GM12892 (cell line): ENCODE measurements at regions not wholly inside any gene's neighbourhood (a gene's known extent, or its start where the extent isn't known, plus 50 kb on each side); places are given as distances from the start of the nearest gene placed in this dataset.

Experiments
- DNase-seq: peaks from one replicate; pipeline ENCODE4 v3.0.0; 2011; ENCODE audit not compliant: insufficient read length
- FAIRE-seq: peaks from 2 replicates; lab custom pipeline; 2011; peaks lifted over from hg19 to GRCh38; lab: Jason Lieb, UNC
- POLR2A ChIP-seq: IDR thresholded peaks from 2 replicates; pipeline ENCODE4 v1.6.1; 2011; ENCODE audit warnings: low read depth, low read length, control low read depth
- POLR2AphosphoS5 ChIP-seq: IDR thresholded peaks from 2 replicates; pipeline ENCODE4 v1.6.1; 2011; ENCODE audit warnings: low read depth, low read length, control low read depth
- TAF1 ChIP-seq: IDR thresholded peaks from 2 replicates; pipeline ENCODE4 v1.6.1; 2011; ENCODE audit warnings: low read depth, mild to moderate bottlenecking, control low read depth, low read length, borderline replicate concordance

DNA sequence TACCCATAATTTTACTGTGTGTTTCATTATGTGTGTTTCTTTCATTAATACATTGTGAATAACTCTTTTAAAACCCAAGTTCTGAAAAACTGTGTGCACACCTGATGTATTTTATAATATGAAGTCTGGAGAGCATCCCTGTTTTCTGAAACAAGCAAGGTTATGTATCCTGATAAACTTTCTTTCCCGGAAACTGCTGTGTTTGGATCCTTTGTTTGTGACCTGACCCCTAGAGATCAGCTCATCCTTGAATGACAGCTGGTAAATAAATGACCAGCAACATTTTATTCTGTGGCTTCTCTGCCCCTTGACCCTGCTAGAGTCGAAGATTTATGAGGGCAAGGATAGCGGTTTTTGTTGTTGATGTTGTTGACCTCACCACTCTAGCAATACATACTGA, 535.6 kb upstream of the ZFP42 start:
- no peak for DNase-seq
- TF ChIP-seq TAF1 = no peak
- TF ChIP-seq POLR2AphosphoS5 = no peak
- TF ChIP-seq POLR2A = no peak
- no peak for FAIRE-seq

DNA sequence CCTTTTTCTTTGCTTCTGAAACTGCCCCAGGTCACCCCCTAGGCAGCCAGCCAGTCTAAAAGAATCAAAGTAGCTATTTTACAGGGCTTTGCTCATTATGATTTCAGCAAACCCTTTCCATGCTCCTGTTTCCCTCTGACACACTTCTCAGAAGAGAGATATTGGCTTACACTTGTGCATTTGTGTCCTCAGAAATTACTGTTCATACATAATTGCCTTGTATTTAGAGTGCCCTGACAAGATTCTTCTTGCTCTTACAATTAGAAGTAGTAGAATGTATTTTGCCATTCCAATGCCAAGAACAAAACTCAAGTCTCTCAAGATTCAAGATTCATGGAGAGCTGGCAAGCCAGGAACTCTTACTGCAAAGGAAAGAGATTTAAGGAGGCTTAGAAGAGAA, 531.0 kb upstream of the ZFP42 start:
- TF ChIP-seq POLR2A (no peak), TAF1 (no peak), POLR2AphosphoS5 (no peak)
- FAIRE-seq (no peak), DNase-seq (no peak)

DNA sequence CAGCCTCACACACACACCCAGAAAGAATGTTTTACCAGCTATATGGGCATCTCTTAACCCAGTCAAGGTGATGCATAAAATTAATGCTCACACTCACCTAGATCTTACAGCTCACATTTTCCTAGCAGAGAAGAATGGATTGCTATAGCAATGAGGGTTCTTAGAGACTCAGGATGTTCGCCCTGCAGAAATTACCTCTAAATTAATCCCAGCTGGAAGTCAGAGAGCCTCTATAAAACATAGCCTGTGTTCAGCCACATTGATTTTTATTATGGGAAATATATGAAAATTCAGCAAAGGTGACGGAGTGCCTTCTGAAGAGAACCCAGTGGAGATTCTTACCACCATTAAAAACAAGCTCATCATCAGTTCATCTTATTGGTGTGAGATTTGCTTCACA, 528.3 kb upstream of the ZFP42 start:
- TF ChIP-seq TAF1 = no peak
- TF ChIP-seq POLR2AphosphoS5 = no peak
- no peak for TF ChIP-seq POLR2A
- DNase-seq (no peak), FAIRE-seq (no peak)

DNA sequence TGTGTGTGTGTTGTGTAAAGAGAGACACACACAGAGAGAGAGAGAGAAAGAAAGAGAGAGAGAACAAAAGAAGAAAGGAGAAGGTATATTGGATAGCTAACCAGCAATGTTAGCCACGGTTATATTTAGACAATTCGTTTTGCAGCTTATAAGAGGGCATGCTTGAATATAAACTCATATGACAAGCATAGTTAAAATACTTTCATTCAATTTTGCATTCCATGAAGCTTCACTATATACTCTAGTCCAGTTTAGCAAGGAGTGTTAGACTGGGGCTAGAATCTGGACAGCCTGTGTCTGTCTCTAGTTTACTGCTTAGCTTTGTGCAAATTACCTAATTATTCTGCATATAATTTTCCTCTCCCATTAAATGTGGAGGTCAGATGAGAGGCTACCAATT, 525.9 kb upstream of the ZFP42 start:
- no peak for DNase-seq
- FAIRE-seq = no peak
- TF ChIP-seq POLR2A (no peak), TAF1 (no peak), POLR2AphosphoS5 (no peak)

DNA sequence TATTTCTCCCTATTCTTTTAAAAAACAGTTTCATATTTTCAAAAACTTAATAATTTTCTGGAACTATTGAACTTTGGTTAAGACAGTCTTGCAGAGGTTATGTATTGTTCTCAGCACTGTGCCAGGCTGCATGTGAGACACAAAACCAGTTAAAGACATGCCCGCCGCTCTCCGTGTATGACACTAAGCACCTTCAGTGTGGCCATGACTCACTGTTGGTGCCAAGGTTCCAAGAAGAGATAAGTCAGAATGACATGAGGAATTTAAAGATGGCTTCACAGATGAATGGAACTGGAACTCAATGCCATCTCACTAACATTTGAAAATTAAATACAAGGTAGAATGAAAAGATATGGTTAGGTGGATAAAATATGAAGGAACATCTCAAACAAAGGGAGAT, 525.5 kb upstream of the ZFP42 start:
- no peak for FAIRE-seq
- no peak for TF ChIP-seq TAF1
- no peak for TF ChIP-seq POLR2A
- TF ChIP-seq POLR2AphosphoS5 = no peak
- DNase-seq = no peak

DNA sequence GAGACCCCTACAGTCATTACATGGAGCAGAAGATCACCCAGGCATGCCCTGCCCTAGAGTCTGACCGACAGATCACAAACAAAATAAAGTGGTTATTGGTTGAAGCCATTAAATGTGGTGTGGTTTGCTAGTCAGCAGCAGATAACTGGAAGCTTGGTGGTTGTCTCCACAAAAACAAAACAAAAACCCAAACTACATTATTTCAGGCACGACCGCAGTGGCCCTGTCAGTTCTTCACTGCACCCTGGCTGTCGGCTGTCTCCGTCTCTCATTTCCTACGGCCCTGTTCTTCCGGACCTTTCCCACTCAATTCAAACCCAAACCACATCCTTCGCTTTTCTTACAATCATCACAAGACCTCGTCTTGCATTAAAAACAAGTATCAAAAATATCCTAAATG, 521.3 kb upstream of the ZFP42 start:
- no peak for FAIRE-seq
- no peak for DNase-seq
- TF ChIP-seq POLR2AphosphoS5 (no peak), TAF1 (no peak), POLR2A (no peak)

DNA sequence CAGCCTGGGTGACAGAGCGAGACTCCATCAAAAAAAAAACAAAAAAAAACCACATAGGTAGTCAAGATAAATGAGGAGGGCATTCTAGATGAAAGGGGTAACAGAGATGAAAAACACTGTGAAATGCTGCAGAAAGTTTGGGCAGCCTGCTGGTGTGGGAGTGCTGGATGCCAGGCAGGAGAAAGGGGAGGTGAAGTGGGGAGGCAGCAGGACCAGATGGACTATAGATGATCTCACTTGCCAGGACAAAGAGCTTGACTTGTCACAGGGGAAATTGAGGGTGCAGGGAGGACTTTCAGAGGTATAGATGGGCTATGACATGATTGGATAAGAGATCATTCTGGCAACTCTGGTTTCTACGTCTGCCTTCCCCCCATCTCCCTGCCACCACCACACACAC, 519.7 kb upstream of the ZFP42 start:
- TF ChIP-seq POLR2AphosphoS5 (no peak), TAF1 (no peak)
- FAIRE-seq (no peak), DNase-seq (no peak)

DNA sequence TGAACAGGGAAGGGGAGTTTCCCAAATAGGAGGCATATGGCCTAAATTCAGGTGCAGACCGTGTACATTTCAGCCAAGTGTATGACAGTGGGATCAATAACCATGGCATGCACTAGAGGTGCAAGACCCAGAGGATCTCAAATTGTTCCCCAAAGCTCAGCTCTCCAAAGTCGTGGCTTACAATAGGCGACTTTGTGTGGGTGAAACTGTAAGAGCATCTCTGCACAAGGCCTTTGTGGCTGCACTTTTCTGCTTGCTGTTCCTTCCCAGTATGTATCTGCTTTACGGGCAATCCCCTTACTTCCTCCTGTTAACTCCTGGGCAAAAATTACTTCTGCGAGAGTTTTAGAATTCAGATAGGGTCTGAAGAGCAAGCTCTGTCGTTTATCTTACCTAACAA, 518.3 kb upstream of the ZFP42 start:
- no peak for DNase-seq
- TF ChIP-seq POLR2AphosphoS5 = no peak
- no peak for TF ChIP-seq TAF1
- TF ChIP-seq POLR2A = no peak
- FAIRE-seq = no peak

DNA sequence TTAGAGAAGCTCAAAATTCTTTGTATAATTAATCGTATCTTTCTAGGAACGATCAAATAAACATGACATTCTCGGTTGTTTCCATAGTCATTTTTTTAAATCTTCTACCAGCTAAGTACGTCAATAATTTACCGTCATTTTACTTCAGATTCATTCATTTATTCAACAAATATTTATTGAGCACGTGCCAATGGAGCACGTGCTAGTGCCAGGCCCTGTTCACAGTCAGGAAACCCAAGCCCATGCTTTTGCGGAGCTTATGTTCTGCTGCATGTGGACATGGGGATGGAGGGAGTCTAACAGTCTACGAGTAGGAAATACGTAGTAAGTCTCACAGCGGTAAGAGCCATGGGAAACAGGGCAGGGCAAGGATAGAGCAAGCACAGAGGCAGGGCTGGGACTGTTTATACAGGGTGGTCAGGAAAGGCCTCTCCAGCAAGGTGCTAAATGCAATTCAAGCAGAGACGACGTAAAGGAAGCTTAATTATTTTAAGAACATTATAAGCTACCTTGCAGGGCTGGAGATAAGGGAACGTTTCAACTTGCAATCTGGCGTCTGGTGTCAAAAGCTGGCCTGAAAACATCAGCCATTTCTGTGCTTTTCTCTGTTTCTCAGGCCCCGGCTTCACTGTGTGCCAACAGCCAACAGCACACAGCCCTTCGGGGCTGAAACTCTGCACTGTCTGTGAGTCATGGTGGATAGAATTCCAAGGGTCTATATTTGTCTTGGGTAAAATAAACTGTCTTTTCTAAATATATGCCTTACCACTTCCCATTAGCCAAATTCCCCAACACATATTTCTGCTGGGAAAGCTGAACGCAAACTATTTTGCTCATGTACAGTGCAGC, 517.1 kb upstream of the ZFP42 start:
- no peak for TF ChIP-seq TAF1
- FAIRE-seq (no peak), DNase-seq (no peak)

DNA sequence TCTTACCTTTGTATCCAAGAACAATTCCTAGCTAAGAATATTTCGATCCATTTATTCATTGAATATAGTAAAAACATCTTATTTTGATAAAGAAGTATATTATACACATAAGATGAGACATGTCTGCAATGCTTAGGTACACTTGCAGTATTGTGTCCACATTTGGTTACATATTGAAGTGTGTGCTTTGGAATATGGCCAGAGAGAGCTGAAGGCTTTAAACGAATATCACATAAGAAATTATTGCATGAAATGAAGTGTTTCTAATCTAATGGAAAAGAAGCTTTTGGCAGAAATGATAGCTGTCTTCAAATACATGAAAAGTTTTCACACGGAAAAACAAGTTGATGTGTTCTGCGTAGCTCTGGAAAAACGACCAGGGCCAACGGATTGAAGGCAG, 516.1 kb upstream of the ZFP42 start:
- DNase-seq (no peak), FAIRE-seq (no peak)
- no peak for TF ChIP-seq POLR2A
- no peak for TF ChIP-seq POLR2AphosphoS5
- TF ChIP-seq TAF1 = no peak

DNA sequence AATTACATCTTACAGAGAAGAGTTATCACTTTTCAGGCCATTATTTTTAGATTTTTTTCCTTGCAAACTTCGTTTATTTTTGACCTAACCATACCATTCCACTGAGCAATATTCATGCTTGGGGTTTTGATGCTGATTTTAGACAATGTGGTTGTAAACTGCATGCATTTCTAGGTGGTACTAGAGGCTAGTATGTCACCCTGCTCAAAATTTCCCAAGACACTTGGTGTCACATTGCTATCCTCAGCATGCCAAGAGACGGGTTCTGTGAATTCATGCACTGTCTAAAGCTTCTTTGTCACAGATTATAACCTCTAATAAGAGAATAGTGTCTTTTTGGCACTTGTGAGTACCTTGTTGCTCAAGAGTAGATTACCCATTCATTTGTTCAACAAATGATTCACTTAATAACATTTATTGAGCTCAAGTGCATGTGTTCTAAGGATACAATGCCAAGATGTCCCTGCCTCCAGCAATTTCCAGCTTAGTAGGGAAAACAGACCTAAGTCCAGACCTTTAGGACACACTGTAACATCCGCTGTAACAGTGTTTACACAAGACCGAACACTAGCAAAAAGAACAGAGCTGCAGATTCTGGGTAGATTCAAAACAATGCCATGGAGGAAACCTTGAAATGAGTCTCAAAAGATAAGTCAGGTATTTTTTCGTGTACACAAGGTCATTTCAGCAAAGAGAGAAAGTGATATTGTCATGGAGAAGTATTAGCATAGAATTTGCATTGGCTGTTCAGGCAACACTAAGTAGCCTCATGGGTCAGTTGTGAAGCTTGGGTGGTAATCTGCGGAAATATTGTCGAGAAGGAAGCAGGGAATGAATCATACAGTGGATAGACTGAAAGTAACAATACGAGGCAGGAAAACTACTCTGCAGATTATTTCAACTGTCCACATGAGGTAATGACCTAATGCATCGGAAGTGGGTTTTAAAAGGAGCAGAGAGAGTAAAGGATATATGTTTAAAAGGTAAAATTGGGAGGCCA, 515.1 kb upstream of the ZFP42 start:
- DNase-seq = no peak
- FAIRE-seq = no peak
- TF ChIP-seq TAF1 (no peak), POLR2A (no peak), POLR2AphosphoS5 (no peak)

DNA sequence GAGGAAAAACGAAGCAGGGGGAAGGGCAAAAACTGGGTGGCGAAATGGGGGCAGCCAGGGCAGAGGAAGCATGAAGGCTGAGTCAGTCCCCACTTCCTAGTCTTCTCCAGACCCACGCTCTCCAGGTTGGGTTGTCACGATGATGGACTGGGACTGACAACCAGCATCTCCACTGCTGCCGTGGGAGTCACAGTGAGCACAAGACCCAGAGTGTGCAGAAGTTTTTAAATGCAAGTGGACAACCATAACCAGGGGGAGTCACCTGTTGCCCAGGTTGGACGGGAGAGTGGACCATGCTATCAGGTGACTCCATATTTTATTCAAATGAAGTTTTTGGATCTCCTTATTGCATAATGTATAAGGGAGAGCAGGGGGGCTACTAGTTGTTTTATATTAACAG, 511.4 kb upstream of the ZFP42 start:
- FAIRE-seq = no peak
- TF ChIP-seq POLR2A = no peak
- TF ChIP-seq POLR2AphosphoS5 = no peak
- TF ChIP-seq TAF1 = no peak
- DNase-seq = no peak

DNA sequence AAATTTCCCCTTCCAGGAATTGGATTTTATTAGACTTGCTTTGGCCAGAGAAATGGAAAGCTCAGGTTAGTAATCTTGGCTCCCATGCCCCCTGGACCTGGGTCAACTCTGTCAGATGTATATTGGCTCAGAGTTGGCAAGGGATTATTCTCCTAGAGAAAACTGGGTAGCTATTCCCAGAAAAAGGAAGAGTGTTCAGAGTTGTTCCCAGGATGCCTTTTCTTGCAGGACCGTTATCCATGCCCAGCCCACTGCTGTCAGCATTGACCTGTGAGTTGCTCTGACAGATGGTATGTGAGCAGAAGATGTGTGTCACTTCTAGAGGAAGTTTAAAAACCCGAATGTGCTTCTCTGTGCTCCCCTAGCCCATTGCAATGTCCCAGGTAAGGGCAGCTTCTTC, 509.9 kb upstream of the ZFP42 start:
- no peak for DNase-seq
- no peak for FAIRE-seq
- no peak for TF ChIP-seq POLR2A
- TF ChIP-seq POLR2AphosphoS5 = no peak
- TF ChIP-seq TAF1 = no peak
